A673 (cell line): ENCODE measurements at regions not wholly inside any gene's neighbourhood (a gene's known extent, or its start where the extent isn't known, plus 50 kb on each side); places are given as distances from the start of the nearest gene placed in this dataset.

ENCODE experiments used
- CTCF ChIP-seq: fragments of 300-800, 200-600 bp; sonication (generic); conservative IDR thresholded peaks from 2 replicates; pipeline ENCODE4 v1.5.1; 2017; ENCODE audit warnings: low read depth, mild to moderate bottlenecking, antibody characterized with exemption, low read length, moderate library complexity, mixed read lengths
- EZH2 ChIP-seq: fragments of 200-600 bp; sonication (generic); IDR thresholded peaks from 2 replicates; pipeline ENCODE4 v1.6.1; 2017; ENCODE audit warnings: borderline replicate concordance, low read depth, mild to moderate bottlenecking, mixed read lengths, antibody characterized with exemption, low read length; ENCODE audit not compliant: poor library complexity, severe bottlenecking

- TF ChIP-seq CTCF = no peak
- TF ChIP-seq EZH2 = no peak
Observed at GRCh38 chr15:69951898-69952555, 145.7 kb downstream of the TLE3 start.
